Progenitor cell of endocrine pancreas (in vitro differentiated cells): ENCODE measurements at regions not wholly inside any gene's neighbourhood (a gene's known extent, or its start where the extent isn't known, plus 50 kb on each side); places are given as distances from the start of the nearest gene placed in this dataset.

Experiments used
- DNase-seq: peaks from one replicate; pipeline ENCODE4 v3.0.0; 2021; ENCODE audit warnings: low spot score; ENCODE audit not compliant: unreplicated experiment
- H3K27ac Mint-ChIP-seq: 2 replicates; pipeline ENCODE4 v1.8.0; 2021; ENCODE audit warnings: mild to moderate bottlenecking, moderate library complexity, mixed read lengths
- H3K27me3 Mint-ChIP-seq: 2 replicates; pipeline ENCODE4 v1.8.0; 2021; ENCODE audit warnings: mixed read lengths
- H3K36me3 Mint-ChIP-seq: 2 replicates; pipeline ENCODE4 v1.8.0; 2022; ENCODE audit warnings: mixed read lengths; ENCODE audit not compliant: insufficient read depth
- H3K4me1 Mint-ChIP-seq: 2 replicates; pipeline ENCODE4 v1.8.0; 2021; ENCODE audit warnings: low read depth, mixed read lengths
- H3K4me3 Mint-ChIP-seq: 2 replicates; pipeline ENCODE4 v1.8.0; 2021; ENCODE audit warnings: low read depth, mild to moderate bottlenecking, moderate library complexity, mixed read lengths
- H3K9me3 Mint-ChIP-seq: 2 replicates; pipeline ENCODE4 v1.8.0; 2021; ENCODE audit warnings: low read depth, mixed read lengths
- CTCF ChIP-seq: fragments of 200-600 bp; sonication (generic); IDR thresholded peaks from one replicate; pipeline ENCODE4 v1.5.0; 2021; ENCODE audit warnings: antibody characterized with exemption, mild to moderate bottlenecking; ENCODE audit not compliant: unreplicated experiment

- Mint-ChIP-seq H3K4me1 (no peaks in the 10 kb centered on the region), H3K27ac (no peak overlapping the region), H3K9me3 (peaks cover 12% of the 10 kb centered on the region), H3K27me3 (no peaks in the 10 kb centered on the region), H3K36me3 (peaks cover 44% of the 10 kb centered on the region), H3K4me3 (no peak overlapping the region)
- no peak for DNase-seq
- no peak for TF ChIP-seq CTCF
These were observed 80.9 kb downstream of the PTPRS start for GRCh38 chr19:5259750-5260149.

GRCh38 chr19:5257155-5258045 lies 83.2 kb downstream of the PTPRS start:
- no peak for DNase-seq

GRCh38 chr19:5255602-5256231 lies 84.9 kb downstream of the PTPRS start:
- no peak overlapping the region for H3K4me3 Mint-ChIP-seq
- H3K4me1 Mint-ChIP-seq, result no peaks in the 10 kb centered on the region
- H3K27ac Mint-ChIP-seq, result no peak overlapping the region
- peaks cover 15% of the 10 kb centered on the region for H3K9me3 Mint-ChIP-seq
- no peaks in the 10 kb centered on the region for H3K27me3 Mint-ChIP-seq
- peaks cover 39% of the 10 kb centered on the region for H3K36me3 Mint-ChIP-seq
- no peak for DNase-seq
- TF ChIP-seq CTCF, result no peak

More at GRCh38 chr19:5257155-5258045, 83.2 kb downstream of the PTPRS start:
- Mint-ChIP-seq H3K36me3 (peaks cover 45% of the 10 kb centered on the region), H3K4me1 (no peaks in the 10 kb centered on the region), H3K9me3 (peaks cover 15% of the 10 kb centered on the region), H3K27me3 (no peaks in the 10 kb centered on the region), H3K4me3 (no peak overlapping the region), H3K27ac (no peak overlapping the region)
- no peak for TF ChIP-seq CTCF

- H3K4me1 Mint-ChIP-seq, result no peaks in the 10 kb centered on the region
- H3K4me3 Mint-ChIP-seq, result no peak overlapping the region
- no peaks in the 10 kb centered on the region for H3K27me3 Mint-ChIP-seq
- H3K9me3 Mint-ChIP-seq, result peaks cover 15% of the 10 kb centered on the region
- H3K27ac Mint-ChIP-seq, result no peak overlapping the region
- peaks cover 42% of the 10 kb centered on the region for H3K36me3 Mint-ChIP-seq
- TF ChIP-seq CTCF, result no peak
- no peak for DNase-seq
These were observed 85.7 kb downstream of the PTPRS start for GRCh38 chr19:5254944-5255343.

GRCh38 chr19:5254543-5254942 lies 86.1 kb downstream of the PTPRS start:
- Mint-ChIP-seq H3K27me3 (no peaks in the 10 kb centered on the region), H3K4me1 (no peaks in the 10 kb centered on the region), H3K36me3 (peaks cover 45% of the 10 kb centered on the region), H3K27ac (no peak overlapping the region), H3K9me3 (peaks cover 15% of the 10 kb centered on the region), H3K4me3 (no peak overlapping the region)
- DNase-seq, result no peak
- no peak for TF ChIP-seq CTCF
